ENCODE measurements at regions not wholly inside any gene's neighbourhood (a gene's known extent, or its start where the extent isn't known, plus 50 kb on each side); places are given as distances from the start of the nearest gene placed in this dataset.
A peak's percentile ranks its signal among the peaks of the same experiment; 100 is the strongest.

- POLR2A ChIA-PET: no interaction called here
- Histone ChIP-seq H3K4me2 (ENCODE audit: insufficient read depth, low read length) (no peak overlapping the region), H3K9me1 (ENCODE audit: control insufficient read depth, insufficient read depth, low read length) (no peaks in the 10 kb centered on the region), H3K36me3 (ENCODE audit: control insufficient read depth, insufficient read depth, low read length) (no peaks in the 10 kb centered on the region), H3K27me3 (ENCODE audit: control insufficient read depth in 2 of 2, insufficient read depth in 2 of 2, low read length in 2 of 2) (peaks cover 3 to 17% of the 10 kb centered on the region in 2 experiments; a peak in 3 of 5 replicates), H4K20me1 (replicated peaks; ENCODE audit: control insufficient read depth, insufficient read depth, low read length) (0 out of 2 replicates have a peak, but pooled peaks cover 4% of the 10 kb centered on the region), H3K4me1 (replicated peaks in 1 of 2; ENCODE audit: control insufficient read depth in 2 of 2, insufficient read depth in 2 of 2, low read length in 2 of 2) (peaks cover 0 to 5% of the 10 kb centered on the region in 2 experiments; a peak in 2 of 5 replicates), H3K9ac (ENCODE audit: insufficient read depth in 1 of 2, low read depth in 2 of 2, low read length in 2 of 2) (no peak overlapping the region), H3K9me3 (replicated peaks; ENCODE audit: control insufficient read depth, insufficient read depth, low read depth, low read length) (no peaks in the 10 kb centered on the region), H3K27ac (ENCODE audit: extremely low read depth, low read depth, low read length) (no peak overlapping the region), H2AFZ (ENCODE audit: low read depth, low read length) (no peak overlapping the region), H3K4me3 (no peak overlapping the region), H3K79me2 (ENCODE audit: control insufficient read depth, insufficient read depth, low read length) (no peaks in the 10 kb centered on the region)
- TF ChIP-seq TAF9B (IDR thresholded peaks at IDR 0.05; ENCODE audit: partially characterized antibody) (no peak), RBM25 (IDR thresholded peaks at IDR 0.05; ENCODE audit: low read depth, low read length, severe bottlenecking) (peak; percentile 53), ERF (CRISPR knock-in tag; IDR thresholded peaks at IDR 0.05) (no peak), L3MBTL2 (IDR thresholded peaks at IDR 0.05) (peak; percentile 73), KHSRP (IDR thresholded peaks at IDR 0.05) (no peak), SPI1 (IDR thresholded peaks at IDR 0.05; ENCODE audit: borderline replicate concordance, low read depth, low read length) (no peak), ZFP36 (IDR thresholded peaks at IDR 0.05; ENCODE audit: low read depth, low read length, partially characterized antibody) (peak; percentile 87), SIN3A (IDR thresholded peaks at IDR 0.05; ENCODE audit: borderline replicate concordance in 2 of 2, control insufficient read depth in 1 of 2, low read depth in 2 of 2, low read length in 2 of 2) (no peak), JUN (IDR thresholded peaks at IDR 0.05; ENCODE audit: borderline replicate concordance, low read depth, low read length) (no peak), JUN (CRISPR knock-in tag; IDR thresholded peaks at IDR 0.05; ENCODE audit: borderline replicate concordance) (no peak), MTA1 (IDR thresholded peaks at IDR 0.05; ENCODE audit: borderline replicate concordance) (no peak)
- TF ChIP-seq, protein P1, sequence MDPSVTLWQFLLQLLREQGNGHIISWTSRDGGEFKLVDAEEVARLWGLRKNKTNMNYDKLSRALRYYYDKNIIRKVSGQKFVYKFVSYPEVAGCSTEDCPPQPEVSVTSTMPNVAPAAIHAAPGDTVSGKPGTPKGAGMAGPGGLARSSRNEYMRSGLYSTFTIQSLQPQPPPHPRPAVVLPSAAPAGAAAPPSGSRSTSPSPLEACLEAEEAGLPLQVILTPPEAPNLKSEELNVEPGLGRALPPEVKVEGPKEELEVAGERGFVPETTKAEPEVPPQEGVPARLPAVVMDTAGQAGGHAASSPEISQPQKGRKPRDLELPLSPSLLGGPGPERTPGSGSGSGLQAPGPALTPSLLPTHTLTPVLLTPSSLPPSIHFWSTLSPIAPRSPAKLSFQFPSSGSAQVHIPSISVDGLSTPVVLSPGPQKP (CRISPR knock-in tag; IDR thresholded peaks at IDR 0.05): no peak
- TF ChIP-seq, protein P2, sequence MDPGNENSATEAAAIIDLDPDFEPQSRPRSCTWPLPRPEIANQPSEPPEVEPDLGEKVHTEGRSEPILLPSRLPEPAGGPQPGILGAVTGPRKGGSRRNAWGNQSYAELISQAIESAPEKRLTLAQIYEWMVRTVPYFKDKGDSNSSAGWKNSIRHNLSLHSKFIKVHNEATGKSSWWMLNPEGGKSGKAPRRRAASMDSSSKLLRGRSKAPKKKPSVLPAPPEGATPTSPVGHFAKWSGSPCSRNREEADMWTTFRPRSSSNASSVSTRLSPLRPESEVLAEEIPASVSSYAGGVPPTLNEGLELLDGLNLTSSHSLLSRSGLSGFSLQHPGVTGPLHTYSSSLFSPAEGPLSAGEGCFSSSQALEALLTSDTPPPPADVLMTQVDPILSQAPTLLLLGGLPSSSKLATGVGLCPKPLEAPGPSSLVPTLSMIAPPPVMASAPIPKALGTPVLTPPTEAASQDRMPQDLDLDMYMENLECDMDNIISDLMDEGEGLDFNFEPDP (CRISPR knock-in tag; IDR thresholded peaks at IDR 0.05): no peak
- FAIRE-seq (no peak), ATAC-seq (no peak), DNase-seq (ENCODE audit: extremely low read depth in 1 of 4, low spot score in 3 of 4) (no peak)
- CTCF ChIA-PET (ENCODE audit: low intra/inter-chr PET ratio): no interaction called here
- in situ Hi-C loops (cut with MboI): no loop called here
- WGBS (ENCODE audit: insufficient coverage, low coverage, missing lambda C conversion rate): 8% methylated on average over 2 of the region's 2 CpGs
- intact Hi-C loops (cut with micrococcal nuclease): no loop called here
- no TSS peak for BruUV-seq (replicated peaks)
These were observed 124.4 kb upstream of the SDK2 start for GRCh38 chr17:73768691-73769090.
